ENCODE measurements at regions not wholly inside any gene's neighbourhood (a gene's known extent, or its start where the extent isn't known, plus 50 kb on each side); places are given as distances from the start of the nearest gene placed in this dataset.

- intact Hi-C loops (cut with DNase I; ENCODE audit: low total_unique reads), result no loop called here
- TF ChIP-seq, protein P1, sequence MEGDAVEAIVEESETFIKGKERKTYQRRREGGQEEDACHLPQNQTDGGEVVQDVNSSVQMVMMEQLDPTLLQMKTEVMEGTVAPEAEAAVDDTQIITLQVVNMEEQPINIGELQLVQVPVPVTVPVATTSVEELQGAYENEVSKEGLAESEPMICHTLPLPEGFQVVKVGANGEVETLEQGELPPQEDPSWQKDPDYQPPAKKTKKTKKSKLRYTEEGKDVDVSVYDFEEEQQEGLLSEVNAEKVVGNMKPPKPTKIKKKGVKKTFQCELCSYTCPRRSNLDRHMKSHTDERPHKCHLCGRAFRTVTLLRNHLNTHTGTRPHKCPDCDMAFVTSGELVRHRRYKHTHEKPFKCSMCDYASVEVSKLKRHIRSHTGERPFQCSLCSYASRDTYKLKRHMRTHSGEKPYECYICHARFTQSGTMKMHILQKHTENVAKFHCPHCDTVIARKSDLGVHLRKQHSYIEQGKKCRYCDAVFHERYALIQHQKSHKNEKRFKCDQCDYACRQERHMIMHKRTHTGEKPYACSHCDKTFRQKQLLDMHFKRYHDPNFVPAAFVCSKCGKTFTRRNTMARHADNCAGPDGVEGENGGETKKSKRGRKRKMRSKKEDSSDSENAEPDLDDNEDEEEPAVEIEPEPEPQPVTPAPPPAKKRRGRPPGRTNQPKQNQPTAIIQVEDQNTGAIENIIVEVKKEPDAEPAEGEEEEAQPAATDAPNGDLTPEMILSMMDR (IDR thresholded peaks at IDR 0.05), result no peak
- TF ChIP-seq POLR2A (IDR thresholded peaks at IDR 0.05), result no peak
- TF ChIP-seq POLR2AphosphoS5 (IDR thresholded peaks at IDR 0.05), result no peak
- no peak overlapping the region for H3K4me3 ChIP-seq
- H3K27me3 ChIP-seq, result no peaks in the 10 kb centered on the region
- H3K36me3 ChIP-seq, result no peaks in the 10 kb centered on the region
- DNase-seq (ENCODE audit: low spot score in 2 of 2), result no peak
- H3K27ac ChIP-seq, result no peak overlapping the region
- H3K9me3 ChIP-seq, result peaks cover 0 to 9% of the 10 kb centered on the region in 2 donors
- H3K4me1 ChIP-seq, result no peaks in the 10 kb centered on the region
Measured at GRCh38 chr11:15336021-15336420, 221.3 kb downstream of the INSC start.

DNA sequence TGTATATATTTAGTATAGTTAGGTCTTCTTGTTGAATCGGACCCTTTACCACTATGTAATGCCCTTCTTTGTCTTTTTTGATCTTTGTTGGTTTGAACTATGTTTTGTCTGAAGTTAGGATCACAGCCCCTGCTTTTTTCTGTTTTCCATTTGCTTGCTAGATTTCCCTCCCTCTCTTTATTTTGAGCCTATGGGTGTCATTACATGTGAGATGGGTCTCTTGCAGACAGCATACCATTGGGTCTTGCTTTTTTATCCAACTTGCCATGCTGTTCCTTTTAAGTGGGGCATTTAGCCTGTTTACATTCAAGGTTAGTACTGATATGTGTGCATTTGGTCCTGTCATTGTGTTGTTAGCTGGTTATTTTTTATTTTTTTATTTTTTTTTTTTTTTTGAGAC is 224.6 kb downstream of the INSC start:
- intact Hi-C loops (cut with DNase I; ENCODE audit: low total_unique reads), result no loop called here

DNA sequence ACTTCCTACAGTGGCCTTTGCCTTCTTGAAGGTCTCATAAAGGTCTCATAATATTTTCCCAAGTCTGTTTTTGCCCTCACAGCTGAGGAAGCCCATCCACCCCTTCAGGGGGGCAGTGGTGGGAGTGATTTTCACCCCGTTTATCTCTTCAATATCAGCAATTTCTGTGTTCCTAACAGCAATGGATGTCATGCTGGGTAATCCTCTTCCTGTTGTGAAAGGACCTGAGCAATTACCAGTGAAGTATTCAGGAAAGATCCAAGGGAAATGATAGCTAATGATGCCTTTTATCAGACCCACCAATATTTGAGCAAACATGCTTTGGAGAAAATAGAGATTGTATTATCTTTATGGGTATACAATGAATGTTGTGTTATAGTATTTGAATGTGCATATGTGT is 226.9 kb downstream of the INSC start:
- no peaks in the 10 kb centered on the region for H3K27me3 ChIP-seq
- H3K4me3 ChIP-seq, result no peak overlapping the region
- H3K9me3 ChIP-seq, result peaks cover 0 to 9% of the 10 kb centered on the region in 2 donors
- TF ChIP-seq POLR2A (IDR thresholded peaks at IDR 0.05) (no peak), POLR2AphosphoS5 (IDR thresholded peaks at IDR 0.05) (no peak)
- TF ChIP-seq, protein P1 (IDR thresholded peaks at IDR 0.05), result no peak
- intact Hi-C loops (cut with DNase I; ENCODE audit: low total_unique reads), result no loop called here
- no peaks in the 10 kb centered on the region for H3K4me1 ChIP-seq
- no peaks in the 10 kb centered on the region for H3K36me3 ChIP-seq
- no peak overlapping the region for H3K27ac ChIP-seq
- DNase-seq (ENCODE audit: low spot score in 2 of 2), result no peak

More for the DNA sequence above, 224.6 kb downstream of the INSC start:
- no peaks in the 10 kb centered on the region for H3K36me3 ChIP-seq
- TF ChIP-seq POLR2A (IDR thresholded peaks at IDR 0.05) (no peak), POLR2AphosphoS5 (IDR thresholded peaks at IDR 0.05) (no peak)
- H3K4me1 ChIP-seq, result no peaks in the 10 kb centered on the region
- no peaks in the 10 kb centered on the region for H3K27me3 ChIP-seq
- H3K9me3 ChIP-seq, result peaks cover 0 to 9% of the 10 kb centered on the region in 2 donors
- H3K27ac ChIP-seq, result no peak overlapping the region
- no peak overlapping the region for H3K4me3 ChIP-seq
- no peak for DNase-seq (ENCODE audit: low spot score in 2 of 2)

DNA sequence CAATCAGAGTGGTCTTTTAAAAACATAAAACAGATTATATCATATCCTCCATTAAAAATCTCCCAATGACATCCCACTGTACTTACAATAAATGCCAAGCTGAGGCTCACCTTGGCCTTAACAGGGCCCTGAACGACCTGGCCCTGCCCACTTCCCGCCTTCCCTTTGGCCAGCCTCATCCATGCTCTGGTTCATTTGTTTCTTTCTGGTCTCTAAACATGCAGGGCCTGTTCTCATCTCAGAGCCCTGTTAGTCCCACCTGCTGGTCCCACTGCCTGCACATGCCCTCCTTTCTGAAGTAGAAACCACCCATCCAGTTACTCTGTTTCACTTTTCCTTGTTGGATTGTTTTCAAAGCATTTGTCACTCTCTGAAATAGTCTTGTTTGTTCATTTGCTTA is 227.4 kb downstream of the INSC start:
- Histone ChIP-seq H3K36me3 (no peaks in the 10 kb centered on the region), H3K9me3 (peaks cover 0 to 9% of the 10 kb centered on the region in 2 donors), H3K4me1 (no peaks in the 10 kb centered on the region), H3K4me3 (no peak overlapping the region), H3K27me3 (no peaks in the 10 kb centered on the region), H3K27ac (no peak overlapping the region)
- TF ChIP-seq, protein P1 (IDR thresholded peaks at IDR 0.05), result no peak
- no peak for TF ChIP-seq POLR2AphosphoS5 (IDR thresholded peaks at IDR 0.05)
- no peak for TF ChIP-seq POLR2A (IDR thresholded peaks at IDR 0.05)
- no peak for DNase-seq (ENCODE audit: low spot score in 2 of 2)
- intact Hi-C loops (cut with DNase I; ENCODE audit: low total_unique reads), result no loop called here

GRCh38 chr11:15346907-15347306 is 232.2 kb downstream of the INSC start:
- no peaks in the 10 kb centered on the region for H3K27me3 ChIP-seq
- no peaks in the 10 kb centered on the region for H3K36me3 ChIP-seq
- no peak for DNase-seq (ENCODE audit: low spot score in 2 of 2)
- H3K27ac ChIP-seq, result no peak overlapping the region
- TF ChIP-seq, protein P1 (IDR thresholded peaks at IDR 0.05), result no peak
- TF ChIP-seq POLR2A (IDR thresholded peaks at IDR 0.05), result no peak
- TF ChIP-seq POLR2AphosphoS5 (IDR thresholded peaks at IDR 0.05), result no peak
- no peaks in the 10 kb centered on the region for H3K9me3 ChIP-seq
- intact Hi-C loops (cut with DNase I; ENCODE audit: low total_unique reads), result no loop called here
- H3K4me3 ChIP-seq, result no peak overlapping the region
- H3K4me1 ChIP-seq, result no peaks in the 10 kb centered on the region

Data from breast epithelium (tissue), 4 donors.